Right lung (tissue), 2 donors: ENCODE measurements at regions not wholly inside any gene's neighbourhood (a gene's known extent, or its start where the extent isn't known, plus 50 kb on each side); places are given as distances from the start of the nearest gene placed in this dataset.
A peak's percentile ranks its signal among the peaks of the same experiment; 100 is the strongest.
"Not testable (repeated sequence)": the region's sequence is repeated elsewhere in the genome, so short reads cannot be mapped to it uniquely, and the experiment has no call there.

Experiments used
- DNase-seq, 2 donors: peaks; one replicate each; pipeline ENCODE4 v3.0.0-alpha.2; 2013

- DNase-seq, result not testable (repeated sequence)
Measured at GRCh38 chr2:146970981-146971380, 873.8 kb upstream of the ACVR2A start.

GRCh38 chr2:146969703-146970102, 875.1 kb upstream of the ACVR2A start:
- not testable (repeated sequence) for DNase-seq

- no peak for DNase-seq
Measured at GRCh38 chr2:146964494-146964893, 880.3 kb upstream of the ACVR2A start.

GRCh38 chr2:146954544-146954943, 890.3 kb upstream of the ACVR2A start:
- DNase-seq, result no peak

GRCh38 chr2:146952696-146953095, 892.1 kb upstream of the ACVR2A start:
- DNase-seq, result no peak

- DNase-seq, result no peak
Measured at GRCh38 chr2:146950911-146951310, 893.9 kb upstream of the ACVR2A start.

- no peak for DNase-seq
Measured at GRCh38 chr2:146950361-146950760, 894.5 kb upstream of the ACVR2A start.

- no peak for DNase-seq
Measured at GRCh38 chr2:146949400-146949799, 895.4 kb upstream of the ACVR2A start.

- no peak for DNase-seq
Measured at GRCh38 chr2:146944601-146945000, 900.2 kb upstream of the ACVR2A start.

GRCh38 chr2:146939991-146940685, 904.7 kb upstream of the ACVR2A start:
- DNase-seq, result peak; percentile 35 to 50

GRCh38 chr2:146934921-146935320, 909.9 kb upstream of the ACVR2A start:
- no peak for DNase-seq

GRCh38 chr2:146931109-146931508, 913.7 kb upstream of the ACVR2A start:
- DNase-seq, result no peak

GRCh38 chr2:146927080-146927711, 917.6 kb upstream of the ACVR2A start:
- DNase-seq, result peak; percentile 39 to 59

- DNase-seq, result no peak
Measured at GRCh38 chr2:146918280-146918679, 926.5 kb upstream of the ACVR2A start.

- no peak for DNase-seq
Measured at GRCh38 chr2:146917431-146918042, 927.3 kb upstream of the ACVR2A start.

GRCh38 chr2:146916914-146917313, 927.9 kb upstream of the ACVR2A start:
- no peak for DNase-seq

GRCh38 chr2:146913476-146913875, 931.4 kb upstream of the ACVR2A start:
- DNase-seq, result no peak

- no peak for DNase-seq
Measured at GRCh38 chr2:146912536-146912935, 932.3 kb upstream of the ACVR2A start.

GRCh38 chr2:146908776-146909175, 936.1 kb upstream of the ACVR2A start:
- DNase-seq, result no peak

GRCh38 chr2:146898083-146898482, 946.7 kb upstream of the ACVR2A start:
- DNase-seq, result no peak

GRCh38 chr2:146894514-146894913, 950.3 kb upstream of the ACVR2A start:
- no peak for DNase-seq

- DNase-seq, result no peak
Measured at GRCh38 chr2:146893500-146894041, 951.3 kb upstream of the ACVR2A start.

- DNase-seq, result no peak
Measured at GRCh38 chr2:146890491-146890890, 954.3 kb upstream of the ACVR2A start.
